ENCODE measurements at regions not wholly inside any gene's neighbourhood (a gene's known extent, or its start where the extent isn't known, plus 50 kb on each side); places are given as distances from the start of the nearest gene placed in this dataset.
A peak's percentile ranks its signal among the peaks of the same experiment; 100 is the strongest.

GRCh38 chr13:26480246-26480855 is 77.1 kb upstream of the WASF3 start:
- Histone ChIP-seq H3K27me3 (ENCODE audit: insufficient read depth, low read length) (no peaks in the 10 kb centered on the region), H2AK5ac (ENCODE audit: insufficient read length, low read length) (no peak overlapping the region), H2AFZ (ENCODE audit: low read length) (no peak overlapping the region), H4K8ac (replicated peaks; ENCODE audit: insufficient read length, low read depth, low read length) (no peak overlapping the region), H3K56ac (ENCODE audit: insufficient read length, low read depth, low read length) (no peak overlapping the region), H4K91ac (ENCODE audit: insufficient read length, low read depth, low read length) (no peak overlapping the region), H3K23me2 (ENCODE audit: insufficient read length, low read depth, low read length, poor library complexity, severe bottlenecking) (peaks cover 10% of the 10 kb centered on the region), H3K9ac (ENCODE audit: extremely low read depth, insufficient read length, low read length) (no peak overlapping the region), H2BK20ac (ENCODE audit: low read depth, low read length, poor library complexity, severe bottlenecking) (no peak overlapping the region), H2BK12ac (ENCODE audit: insufficient read length, low read depth, low read length) (no peak overlapping the region), H3K79me1 (ENCODE audit: insufficient read depth, low read depth, low read length, poor library complexity, severe bottlenecking) (no peaks in the 10 kb centered on the region), H3K4me1 (ENCODE audit: insufficient read depth, low read length) (peaks cover 12% of the 10 kb centered on the region), H3K14ac (ENCODE audit: insufficient read depth, low read length) (no peak overlapping the region), H3K4ac (ENCODE audit: low read depth, low read length) (no peak overlapping the region), H3K18ac (ENCODE audit: insufficient read length, low read depth, low read length) (no peak overlapping the region), H3K27ac (ENCODE audit: insufficient read length, low read depth, low read length) (no peak overlapping the region), H3K23ac (ENCODE audit: insufficient read length, low read depth, low read length) (no peak overlapping the region), H3T11ph (ENCODE audit: low read length) (no peak overlapping the region), H3K4me2 (ENCODE audit: insufficient read depth, insufficient read length, low read length) (no peak overlapping the region), H2BK15ac (ENCODE audit: low read depth, low read length) (no peak overlapping the region), H3K79me2 (ENCODE audit: insufficient read depth, low read length) (no peaks in the 10 kb centered on the region), H2BK5ac (ENCODE audit: insufficient read length, low read length) (no peak overlapping the region), H3K9me3 (ENCODE audit: control insufficient read depth, low read depth, low read length) (no peaks in the 10 kb centered on the region), H4K5ac (ENCODE audit: insufficient read length, low read depth, low read length) (no peak overlapping the region), H4K20me1 (ENCODE audit: control insufficient read depth, insufficient read depth, insufficient read length) (no peaks in the 10 kb centered on the region), H2BK120ac (ENCODE audit: low read depth, low read length, poor library complexity, severe bottlenecking) (no peak overlapping the region)
- 0 out of 7 replicates have a peak overlapping the region, but pooled peaks of 1 of the 3 experiments have one; percentile 63 for H3K27ac Mint-ChIP-seq
- H3K4me1 Mint-ChIP-seq, result peaks cover 21 to 35% of the 10 kb centered on the region in 2 experiments
- DNase-seq, result no peak
- H3K27me3 Mint-ChIP-seq (ENCODE audit: low read depth), result no peaks in the 10 kb centered on the region
- H3K9me3 Mint-ChIP-seq, result no peaks in the 10 kb centered on the region
- no peaks in the 10 kb centered on the region; a peak in 1 of 7 replicates for H3K36me3 Mint-ChIP-seq (ENCODE audit: insufficient read depth in 1 of 3, low read depth in 3 of 3)
- no CpG with 5 or more reads among the region's 10 CpGs for WGBS (ENCODE audit: extremely low coverage, insufficient read length, low lambda C conversion rate)
- H3K4me3 Mint-ChIP-seq, result no peak overlapping the region
- TF ChIP-seq CTCF (conservative IDR thresholded peaks at IDR 0.05), result no peak

Data from H9 (cell line).